ENCODE measurements at regions not wholly inside any gene's neighbourhood (a gene's known extent, or its start where the extent isn't known, plus 50 kb on each side); places are given as distances from the start of the nearest gene placed in this dataset.
A peak's percentile ranks its signal among the peaks of the same experiment; 100 is the strongest.

DNA sequence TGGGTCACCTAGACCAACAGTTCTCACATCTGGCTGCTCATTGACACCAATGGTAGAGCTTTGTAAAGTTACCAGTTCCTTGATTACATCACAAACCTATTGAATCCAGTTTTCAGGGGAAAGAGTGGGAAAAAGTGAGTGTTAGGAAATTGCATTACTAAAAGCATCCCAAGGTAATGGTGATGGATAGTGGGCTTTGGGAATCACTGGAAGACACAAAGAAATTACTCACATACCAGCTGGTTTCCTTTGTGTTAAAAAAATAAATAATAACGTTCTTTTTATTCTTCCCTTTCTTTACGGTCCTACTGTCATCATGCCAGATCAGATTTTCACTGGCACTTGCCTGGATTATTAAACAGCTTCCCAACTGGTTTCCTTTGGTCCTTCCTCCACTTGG, 370.7 kb downstream of the RFPL4B start (continued):
- no peak for TF ChIP-seq FOSB (CRISPR knock-in tag; IDR thresholded peaks at IDR 0.05)
- TF ChIP-seq HDAC2 (IDR thresholded peaks at IDR 0.05) = no peak
- TF ChIP-seq HOXB5 (CRISPR knock-in tag; IDR thresholded peaks at IDR 0.05) = no peak
- TF ChIP-seq, protein P1, sequence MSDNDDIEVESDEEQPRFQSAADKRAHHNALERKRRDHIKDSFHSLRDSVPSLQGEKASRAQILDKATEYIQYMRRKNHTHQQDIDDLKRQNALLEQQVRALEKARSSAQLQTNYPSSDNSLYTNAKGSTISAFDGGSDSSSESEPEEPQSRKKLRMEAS (IDR thresholded peaks at IDR 0.05) = no peak
- no peak for TF ChIP-seq BHLHE40 (IDR thresholded peaks at IDR 0.05; ENCODE audit: low read depth, low read length)
- no peak for TF ChIP-seq RCOR1 (IDR thresholded peaks at IDR 0.05; ENCODE audit: low read depth, low read length)

DNA sequence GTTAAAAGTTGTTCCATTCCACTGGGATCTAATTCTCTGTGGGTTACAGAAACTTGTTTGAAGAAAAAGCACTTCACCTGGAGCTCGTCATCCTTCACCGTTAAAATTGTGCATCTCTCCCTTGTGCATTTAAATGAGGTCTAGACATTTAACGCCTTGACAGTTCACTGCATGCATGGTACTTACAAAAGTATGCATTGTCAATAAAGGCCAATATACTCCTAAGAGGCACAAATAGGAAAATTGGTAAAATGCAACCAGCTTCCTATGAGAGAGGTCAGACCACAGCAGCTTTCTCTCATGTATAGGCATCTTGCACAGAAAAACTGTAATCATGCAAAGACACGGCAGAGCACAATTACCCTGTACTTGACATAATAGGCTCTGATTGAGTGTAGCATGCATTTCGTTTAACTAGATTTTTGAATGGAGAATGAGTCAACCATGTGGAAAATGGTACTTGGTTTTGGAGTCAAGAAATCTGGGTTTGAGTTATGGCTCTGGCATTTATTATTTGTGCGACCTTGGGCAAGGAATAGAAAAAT, 378.5 kb downstream of the RFPL4B start:
- no peak for DNase-seq (ENCODE audit: low read depth in 1 of 2, low spot score in 1 of 2)
- no peak overlapping the region for H3K4me3 ChIP-seq
- H3K4me2 ChIP-seq = no peak overlapping the region
- no peaks in the 10 kb centered on the region for H3K9me3 ChIP-seq
- no peak for FAIRE-seq
- CTCF ChIA-PET = no interaction called here
- H3K27ac ChIP-seq = no peak overlapping the region
- H3K4me1 ChIP-seq = no peaks in the 10 kb centered on the region
- no peak for TF ChIP-seq TFCP2L1 (CRISPR knock-in tag; IDR thresholded peaks at IDR 0.05)
- TF ChIP-seq HOXB5 (CRISPR knock-in tag; IDR thresholded peaks at IDR 0.05) = no peak
- TF ChIP-seq, protein P2, sequence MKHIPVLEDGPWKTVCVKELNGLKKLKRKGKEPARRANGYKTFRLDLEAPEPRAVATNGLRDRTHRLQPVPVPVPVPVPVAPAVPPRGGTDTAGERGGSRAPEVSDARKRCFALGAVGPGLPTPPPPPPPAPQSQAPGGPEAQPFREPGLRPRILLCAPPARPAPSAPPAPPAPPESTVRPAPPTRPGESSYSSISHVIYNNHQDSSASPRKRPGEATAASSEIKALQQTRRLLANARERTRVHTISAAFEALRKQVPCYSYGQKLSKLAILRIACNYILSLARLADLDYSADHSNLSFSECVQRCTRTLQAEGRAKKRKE (CRISPR knock-in tag; IDR thresholded peaks at IDR 0.05; ENCODE audit: low read depth) = no peak
- TF ChIP-seq ESRRA (IDR thresholded peaks at IDR 0.05; ENCODE audit: borderline replicate concordance, low read length) = no peak
- no peak for TF ChIP-seq HOXB13 (CRISPR knock-in tag; IDR thresholded peaks at IDR 0.05; ENCODE audit: low read depth)
- TF ChIP-seq SMC3 (IDR thresholded peaks at IDR 0.05) = no peak
- TF ChIP-seq FOSL2 (IDR thresholded peaks at IDR 0.05) = no peak
- no peak for TF ChIP-seq FOSL2 (CRISPR knock-in tag; IDR thresholded peaks at IDR 0.05)
- no peak for TF ChIP-seq CBX8 (IDR thresholded peaks at IDR 0.05)
- TF ChIP-seq RAD21 (conservative IDR thresholded peaks at IDR 0.05 in 1 of 2, IDR thresholded peaks at IDR 0.05 in 1 of 2) = no peak
- TF ChIP-seq NFE2L2 (conservative IDR thresholded peaks at IDR 0.05; ENCODE audit: low read length) = no peak
- TF ChIP-seq SREBF2 (IDR thresholded peaks at IDR 0.05) = no peak
- TF ChIP-seq, protein P3, sequence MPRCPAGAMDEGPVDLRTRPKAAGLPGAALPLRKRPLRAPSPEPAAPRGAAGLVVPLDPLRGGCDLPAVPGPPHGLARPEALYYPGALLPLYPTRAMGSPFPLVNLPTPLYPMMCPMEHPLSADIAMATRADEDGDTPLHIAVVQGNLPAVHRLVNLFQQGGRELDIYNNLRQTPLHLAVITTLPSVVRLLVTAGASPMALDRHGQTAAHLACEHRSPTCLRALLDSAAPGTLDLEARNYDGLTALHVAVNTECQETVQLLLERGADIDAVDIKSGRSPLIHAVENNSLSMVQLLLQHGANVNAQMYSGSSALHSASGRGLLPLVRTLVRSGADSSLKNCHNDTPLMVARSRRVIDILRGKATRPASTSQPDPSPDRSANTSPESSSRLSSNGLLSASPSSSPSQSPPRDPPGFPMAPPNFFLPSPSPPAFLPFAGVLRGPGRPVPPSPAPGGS (IDR thresholded peaks at IDR 0.05) = no peak
- TF ChIP-seq CBX2 (IDR thresholded peaks at IDR 0.05; ENCODE audit: borderline replicate concordance, low read depth) = no peak
- no peak for TF ChIP-seq PHF8 (IDR thresholded peaks at IDR 0.05; ENCODE audit: borderline replicate concordance, low read depth)
- TF ChIP-seq ZFP36 (IDR thresholded peaks at IDR 0.05; ENCODE audit: borderline replicate concordance, partially characterized antibody) = no peak
- TF ChIP-seq MAFK (IDR thresholded peaks at IDR 0.05; ENCODE audit: partially characterized antibody) = no peak
- no peak for ATAC-seq
- POLR2A ChIA-PET = no interaction called here
- 68% methylated on average over 6 of the region's 6 CpGs for WGBS (ENCODE audit: missing lambda C conversion rate)

DNA sequence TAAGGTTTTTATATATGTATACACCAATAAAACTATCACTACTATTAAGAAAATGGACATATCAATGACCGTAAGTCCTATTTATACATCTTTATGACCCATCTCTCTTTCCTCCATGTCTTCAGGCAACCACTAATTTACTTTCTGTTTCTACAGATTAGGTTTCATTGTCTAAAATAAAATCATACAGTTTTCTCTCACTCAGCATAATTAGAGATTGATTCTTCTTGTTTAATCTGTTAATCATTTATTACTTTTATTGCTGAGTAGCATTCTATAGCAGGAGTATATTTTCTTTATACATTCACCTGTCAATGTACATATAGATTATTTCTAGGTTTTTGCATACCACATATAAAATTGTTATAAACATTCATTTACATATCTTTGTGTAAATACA, 388.0 kb downstream of the RFPL4B start:
- Histone ChIP-seq H3K4me1 (no peaks in the 10 kb centered on the region), H3K9me3 (no peaks in the 10 kb centered on the region), H3K4me2 (no peak overlapping the region), H3K27ac (no peak overlapping the region), H3K4me3 (no peak overlapping the region)
- DNase-seq (ENCODE audit: low read depth in 1 of 2, low spot score in 1 of 2) (no peak), FAIRE-seq (no peak), ATAC-seq (no peak)
- 94% methylated on average over 1 of the region's 1 CpG for WGBS (ENCODE audit: missing lambda C conversion rate)
- ChIA-PET POLR2A (no interaction called here), CTCF (no interaction called here)
- TF ChIP-seq, protein P4, sequence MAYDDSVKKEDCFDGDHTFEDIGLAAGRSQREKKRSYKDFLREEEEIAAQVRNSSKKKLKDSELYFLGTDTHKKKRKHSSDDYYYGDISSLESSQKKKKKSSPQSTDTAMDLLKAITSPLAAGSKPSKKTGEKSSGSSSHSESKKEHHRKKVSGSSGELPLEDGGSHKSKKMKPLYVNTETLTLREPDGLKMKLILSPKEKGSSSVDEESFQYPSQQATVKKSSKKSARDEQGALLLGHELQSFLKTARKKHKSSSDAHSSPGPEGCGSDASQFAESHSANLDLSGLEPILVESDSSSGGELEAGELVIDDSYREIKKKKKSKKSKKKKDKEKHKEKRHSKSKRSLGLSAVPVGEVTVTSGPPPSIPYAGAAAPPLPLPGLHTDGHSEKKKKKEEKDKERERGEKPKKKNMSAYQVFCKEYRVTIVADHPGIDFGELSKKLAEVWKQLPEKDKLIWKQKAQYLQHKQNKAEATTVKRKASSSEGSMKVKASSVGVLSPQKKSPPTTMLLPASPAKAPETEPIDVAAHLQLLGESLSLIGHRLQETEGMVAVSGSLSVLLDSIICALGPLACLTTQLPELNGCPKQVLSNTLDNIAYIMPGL (CRISPR knock-in tag; IDR thresholded peaks at IDR 0.05; ENCODE audit: borderline replicate concordance) = no peak
- TF ChIP-seq MAFK (IDR thresholded peaks at IDR 0.05; ENCODE audit: partially characterized antibody) = peak; percentile 19

Data from A549 (cell line).